Left forelimb (tissue), 1 donor: ENCODE measurements at regions not wholly inside any gene's neighbourhood (a gene's known extent, or its start where the extent isn't known, plus 50 kb on each side); places are given as distances from the start of the nearest gene placed in this dataset.
"Not testable (repeated sequence)": the region's sequence is repeated elsewhere in the genome, so short reads cannot be mapped to it uniquely, and the experiment has no call there.

Source experiments
- DNase-seq: peaks from one replicate; pipeline ENCODE4 v3.0.0-alpha.2; 2018; ENCODE audit warnings: low spot score

DNA sequence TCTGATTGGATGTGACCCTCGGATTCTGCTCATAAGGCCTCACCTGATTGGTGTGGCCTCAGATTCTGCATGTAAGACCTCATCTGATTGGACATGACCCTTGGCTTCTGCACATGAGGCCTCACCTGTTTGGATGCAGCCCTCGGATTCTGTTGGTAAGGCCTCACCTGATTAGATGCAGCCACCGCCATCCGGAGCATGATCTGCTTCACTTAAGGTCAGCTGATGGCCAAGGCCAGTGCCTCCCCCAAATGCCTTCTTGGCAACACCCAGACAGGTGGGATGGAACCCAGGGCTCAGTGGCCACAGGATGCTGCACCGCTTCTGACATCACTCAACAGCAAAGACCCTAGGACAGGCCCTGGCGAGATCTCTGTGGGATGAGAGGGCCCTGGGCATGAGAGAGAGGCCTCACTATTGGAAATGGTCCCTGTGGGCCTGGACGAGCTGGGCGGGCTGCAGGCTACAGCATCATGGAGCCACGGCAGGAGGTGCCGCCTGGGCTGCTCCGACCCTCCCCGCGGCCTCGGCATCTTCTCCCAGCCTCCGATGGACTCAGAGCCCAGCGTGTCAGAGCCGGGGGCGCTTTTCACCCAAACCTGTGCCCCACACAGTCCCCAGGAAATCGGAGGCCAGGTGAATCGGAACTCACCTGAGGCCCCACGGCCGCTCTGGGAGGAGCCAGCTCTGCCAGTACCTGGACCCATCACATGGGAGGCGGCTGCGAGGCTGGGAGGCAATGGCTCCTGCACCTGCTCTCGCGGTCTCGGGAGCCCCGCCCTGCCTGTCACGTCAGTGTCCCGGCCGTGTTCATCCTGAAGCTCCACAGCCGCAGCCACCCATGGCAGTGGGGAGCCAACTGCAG lies 60.9 kb upstream of the ZNF469 start:
- DNase-seq: no peak

DNA sequence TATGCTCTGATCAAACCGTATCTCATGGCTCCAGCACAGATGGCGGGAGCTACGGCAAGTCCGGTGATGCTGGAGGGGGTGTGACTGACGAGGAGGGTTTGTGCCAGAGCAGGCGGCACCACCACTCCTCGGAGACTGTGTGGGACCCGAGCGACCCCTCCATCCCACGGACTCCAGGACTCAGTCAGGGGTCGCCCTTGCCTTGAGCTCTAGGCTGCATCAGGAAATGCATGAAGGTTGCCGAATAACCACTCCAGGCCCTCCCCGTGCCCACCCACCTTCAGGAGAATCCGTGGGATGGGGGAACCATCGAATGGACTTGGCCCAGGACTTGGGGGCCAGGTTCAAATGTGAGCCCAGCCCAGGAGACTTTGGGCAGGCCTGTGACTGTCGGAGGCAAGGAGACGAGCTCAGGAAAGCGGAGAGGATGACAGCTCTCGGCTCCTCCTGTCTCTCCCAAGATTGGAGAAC lies 60.2 kb upstream of the ZNF469 start:
- no peak for DNase-seq

DNA sequence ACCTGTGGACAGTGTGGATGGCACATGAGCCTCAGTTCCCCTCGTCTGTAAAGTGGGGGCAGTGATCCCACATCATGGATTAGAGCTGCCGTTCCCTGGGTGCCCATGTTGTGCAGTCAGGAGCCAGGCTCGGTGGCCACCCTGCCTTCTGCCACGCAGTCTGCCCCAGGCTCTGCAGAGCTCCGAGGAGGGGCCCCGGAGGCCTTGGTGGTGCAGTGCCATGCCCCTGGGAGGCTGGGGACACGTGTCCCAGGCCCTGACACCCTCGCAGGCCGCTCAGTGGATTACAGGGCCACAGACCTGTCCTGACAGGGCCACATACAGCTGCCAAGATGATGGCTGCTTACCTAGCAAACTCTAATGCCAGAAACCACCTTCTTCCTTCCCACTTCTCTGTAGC lies 59.7 kb upstream of the ZNF469 start:
- no peak for DNase-seq

DNA sequence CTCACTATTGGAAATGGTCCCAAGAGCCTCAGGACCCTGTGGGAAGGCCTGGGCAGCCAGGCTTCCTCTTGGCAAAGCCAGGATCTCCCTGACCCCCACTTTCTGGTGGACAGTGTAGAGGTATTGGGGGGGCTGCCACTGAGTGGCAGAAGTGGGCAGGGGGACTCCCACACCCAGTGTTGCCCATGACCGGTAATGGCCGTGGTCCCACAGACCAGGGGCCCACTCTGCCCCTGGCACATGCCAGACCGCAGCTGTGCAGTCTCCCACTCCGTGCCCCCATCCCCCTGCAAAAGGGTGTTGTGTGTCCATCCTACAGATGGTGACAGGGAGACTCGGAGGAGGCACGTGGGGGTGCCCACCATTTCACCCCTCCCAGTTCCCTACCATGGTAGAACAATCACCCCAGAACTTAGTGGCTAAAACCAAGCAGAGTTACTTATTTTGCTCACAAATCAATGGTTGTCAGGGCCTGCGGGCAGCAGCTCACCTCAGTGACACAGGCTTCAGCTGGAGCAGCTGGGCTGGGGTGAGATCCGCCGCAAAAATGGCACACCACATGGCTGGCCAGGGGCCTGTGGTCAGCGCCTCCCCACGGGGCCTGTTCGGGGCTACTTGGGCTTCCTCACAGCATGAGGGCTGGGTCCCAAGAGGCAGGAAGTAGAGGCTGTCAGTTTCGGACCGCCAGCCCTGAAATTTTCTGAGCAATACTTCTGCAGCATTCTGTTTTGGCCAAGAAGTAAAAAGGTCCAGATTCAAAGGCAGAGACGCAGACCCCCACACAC lies 59.0 kb upstream of the ZNF469 start:
- DNase-seq: no peak

DNA sequence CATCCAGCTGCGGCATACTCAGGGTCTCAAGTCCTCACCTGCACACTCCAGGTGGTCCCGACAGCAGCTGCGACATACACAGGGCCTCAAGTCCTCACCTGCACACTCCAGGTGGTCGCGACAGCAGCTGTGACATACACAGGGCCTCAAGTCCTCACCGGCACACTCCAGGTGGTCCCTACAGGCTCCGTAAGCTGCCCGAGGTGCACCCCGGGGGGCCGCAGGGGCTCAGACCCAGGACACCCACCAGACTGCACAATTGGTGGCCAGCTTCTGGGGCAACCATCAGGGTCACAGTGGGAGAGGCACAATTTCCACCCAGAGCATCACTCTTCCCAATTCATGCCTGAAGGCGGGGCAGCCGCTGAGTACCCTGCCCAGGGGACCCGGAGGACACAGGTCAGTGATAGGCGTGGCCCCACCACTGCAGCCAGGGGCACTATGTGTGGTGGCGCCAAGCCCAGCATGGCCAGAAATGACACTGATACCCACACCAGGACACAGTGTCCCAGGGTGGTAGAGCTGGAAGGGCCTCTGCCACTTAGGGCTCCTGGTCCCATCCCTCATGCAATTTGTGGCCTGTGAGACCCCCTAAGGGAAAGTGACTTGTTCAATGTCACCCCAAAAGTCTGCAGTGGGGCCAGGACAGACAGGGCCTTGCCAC lies 57.5 kb upstream of the ZNF469 start:
- DNase-seq: no peak

DNA sequence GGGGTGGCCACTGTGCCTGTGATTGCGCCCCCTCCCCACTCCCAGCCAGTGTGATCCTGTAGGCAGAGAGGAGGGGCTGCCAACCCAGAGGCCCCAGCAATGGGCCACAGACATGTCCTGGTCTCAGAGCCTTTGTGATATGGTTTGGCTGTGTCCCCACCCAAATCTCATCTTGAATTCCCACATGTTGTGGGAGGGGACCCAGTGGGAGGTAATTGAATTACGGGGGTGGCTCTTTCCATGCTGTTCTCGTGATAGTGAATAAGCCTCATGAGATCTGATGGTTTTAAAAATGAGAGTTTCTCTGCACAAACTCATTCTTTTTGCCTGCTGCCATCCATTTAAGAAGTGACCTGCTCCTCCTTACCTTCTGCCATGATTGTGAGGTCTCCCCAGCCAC lies 56.8 kb upstream of the ZNF469 start:
- no peak for DNase-seq

DNA sequence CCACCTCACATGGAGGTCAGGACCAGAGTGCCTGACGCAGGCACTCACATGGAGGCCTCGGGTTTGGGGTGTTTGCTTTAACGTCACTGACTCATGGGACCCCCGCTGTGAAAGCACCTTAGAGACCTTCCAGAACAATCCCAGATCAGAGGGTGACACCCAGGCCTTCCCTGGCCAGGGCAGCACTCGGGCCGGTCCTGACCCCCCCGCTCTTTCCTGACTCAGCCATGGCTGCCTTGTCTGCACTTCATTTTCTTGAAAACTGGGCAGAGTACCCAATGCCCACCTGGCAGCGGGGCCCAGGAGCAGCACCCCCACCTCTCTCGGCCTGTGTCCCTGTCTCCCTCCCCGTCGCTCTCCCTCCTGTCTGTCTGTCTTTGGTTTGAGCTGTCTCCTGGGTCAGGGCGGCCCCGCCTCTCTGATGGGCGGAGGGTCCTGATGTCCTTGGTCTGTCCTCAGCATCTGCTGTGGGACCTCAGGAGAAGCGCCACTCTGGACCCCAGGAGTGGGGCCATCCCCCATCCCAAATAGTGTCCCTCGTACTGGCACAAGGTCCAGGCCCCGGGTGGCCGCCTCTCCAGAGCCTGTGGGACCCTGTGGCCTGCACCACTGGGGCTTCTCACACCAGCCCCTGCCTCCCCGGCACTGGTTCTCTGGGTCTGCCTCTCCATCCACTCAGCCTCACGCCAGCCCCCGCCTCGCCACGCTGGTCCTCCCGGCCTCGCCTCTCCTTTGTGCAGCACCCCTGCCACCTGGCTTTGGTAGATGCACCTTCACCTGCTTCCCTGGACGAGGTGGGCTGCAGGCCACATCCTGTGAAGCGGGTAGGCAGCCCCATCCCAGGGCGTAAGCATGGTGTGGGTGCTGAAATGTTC lies 55.9 kb upstream of the ZNF469 start:
- DNase-seq: no peak

DNA sequence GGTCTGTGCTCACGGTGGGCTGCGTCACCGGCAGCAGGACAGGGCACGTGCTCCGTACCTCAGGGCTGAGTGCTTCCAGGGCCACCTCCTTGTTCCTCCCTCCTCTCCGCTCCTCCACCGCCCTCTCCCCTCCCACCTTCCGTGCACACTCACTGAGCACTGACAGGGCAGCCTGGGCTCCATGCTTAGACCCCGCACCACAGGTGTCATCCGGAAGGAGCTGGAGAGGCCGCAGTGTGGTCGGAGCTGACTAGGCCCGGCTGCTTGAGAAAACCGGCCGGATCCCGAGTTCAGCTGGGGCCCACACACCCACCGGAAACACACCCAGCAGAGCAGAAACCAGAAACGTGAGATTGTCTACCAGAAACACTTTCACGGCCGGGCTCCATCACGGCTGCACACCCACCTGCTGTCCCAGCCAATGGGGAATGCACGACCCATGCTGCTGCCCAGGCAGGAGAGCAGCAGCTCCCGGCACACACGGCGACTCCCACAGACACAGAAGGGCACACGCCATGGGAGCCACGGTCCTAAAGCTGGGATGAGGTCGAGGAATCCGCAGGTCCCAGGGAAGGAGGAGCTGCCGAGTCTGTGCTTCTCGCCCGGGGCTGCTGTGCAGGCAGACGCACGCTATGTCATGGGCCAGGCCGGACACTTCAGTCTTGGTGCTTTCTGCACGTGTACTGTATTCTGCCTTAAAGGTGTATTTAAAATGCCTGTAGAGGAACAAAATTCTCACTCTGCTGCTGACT lies 55.0 kb upstream of the ZNF469 start:
- DNase-seq: no peak

DNA sequence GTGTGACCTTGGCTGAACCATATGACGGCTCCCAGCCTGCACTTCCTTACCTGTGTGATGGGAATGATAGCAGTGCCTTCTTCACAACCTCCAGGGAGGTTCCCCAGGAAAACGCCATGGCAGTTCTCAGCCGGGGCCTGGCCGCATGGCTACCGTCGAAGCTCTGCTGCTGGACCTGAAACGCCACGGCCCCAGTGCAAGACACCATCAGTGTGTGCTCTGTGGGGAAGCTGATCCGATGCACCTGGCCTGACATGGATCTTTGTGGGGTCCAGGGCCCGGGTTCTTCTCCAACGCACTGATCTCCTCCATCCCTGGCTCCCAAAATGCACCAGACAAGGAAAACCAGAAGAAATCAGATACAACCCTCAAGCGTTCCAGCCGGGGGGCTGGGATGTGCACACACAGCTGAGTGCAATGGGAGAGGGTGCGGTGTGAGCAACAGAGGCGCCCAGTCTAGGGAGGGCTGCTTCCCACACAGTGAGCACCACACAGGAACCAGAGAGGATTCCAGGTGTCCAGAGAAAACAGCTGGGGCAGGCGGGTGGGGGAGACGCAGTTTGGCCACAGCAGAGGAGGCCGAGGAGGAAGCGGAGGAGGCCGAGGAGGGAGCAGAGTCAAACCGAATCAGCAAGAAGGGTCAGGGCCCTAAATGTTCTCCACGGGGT lies 54.3 kb upstream of the ZNF469 start:
- no peak for DNase-seq

DNA sequence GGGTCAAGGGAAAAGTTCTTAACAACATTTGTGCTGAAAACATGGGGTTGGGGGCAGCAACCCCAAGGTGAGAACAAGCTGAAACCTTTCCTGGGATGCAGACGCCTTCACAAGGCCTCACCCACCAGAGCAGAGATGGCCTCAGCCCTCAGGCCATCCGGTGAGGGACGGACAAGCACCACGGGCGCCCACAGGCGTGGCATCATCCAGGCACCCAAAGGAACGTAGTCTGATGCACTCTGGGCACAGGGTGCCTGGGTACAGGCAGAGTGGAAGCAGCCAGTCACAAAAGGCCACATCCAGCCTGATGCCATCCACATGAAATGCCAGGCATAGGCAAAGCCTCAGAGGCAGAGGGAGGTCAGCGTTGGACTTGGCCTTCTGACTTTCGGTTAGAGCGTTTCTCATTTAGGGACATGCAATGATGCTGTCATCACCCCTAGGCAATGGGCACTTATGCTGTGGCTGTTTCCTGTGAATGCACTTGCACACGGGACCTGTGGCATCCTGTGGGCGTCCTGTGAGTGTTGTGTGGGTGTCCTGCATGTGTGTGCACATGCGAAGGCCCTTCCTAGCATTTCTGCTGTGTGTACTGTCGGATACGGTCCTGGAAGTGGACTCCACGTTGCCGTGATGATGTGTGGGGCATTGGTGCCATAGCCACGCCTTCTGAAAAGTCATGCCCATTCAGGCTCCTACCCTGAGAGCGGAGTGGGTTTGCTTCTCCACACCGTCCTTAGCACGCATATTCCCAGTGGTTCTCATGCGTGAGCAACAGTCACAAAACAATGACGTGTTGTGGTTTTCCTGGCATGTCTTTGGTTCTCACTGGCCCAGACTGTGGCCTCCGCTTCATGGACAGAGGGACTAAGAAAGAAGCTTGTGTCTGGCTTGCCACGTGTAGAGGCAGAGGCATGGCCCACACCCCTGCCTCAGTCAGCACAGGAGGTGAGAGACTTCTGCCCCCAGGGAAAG lies 52.7 kb upstream of the ZNF469 start:
- no peak for DNase-seq

DNA sequence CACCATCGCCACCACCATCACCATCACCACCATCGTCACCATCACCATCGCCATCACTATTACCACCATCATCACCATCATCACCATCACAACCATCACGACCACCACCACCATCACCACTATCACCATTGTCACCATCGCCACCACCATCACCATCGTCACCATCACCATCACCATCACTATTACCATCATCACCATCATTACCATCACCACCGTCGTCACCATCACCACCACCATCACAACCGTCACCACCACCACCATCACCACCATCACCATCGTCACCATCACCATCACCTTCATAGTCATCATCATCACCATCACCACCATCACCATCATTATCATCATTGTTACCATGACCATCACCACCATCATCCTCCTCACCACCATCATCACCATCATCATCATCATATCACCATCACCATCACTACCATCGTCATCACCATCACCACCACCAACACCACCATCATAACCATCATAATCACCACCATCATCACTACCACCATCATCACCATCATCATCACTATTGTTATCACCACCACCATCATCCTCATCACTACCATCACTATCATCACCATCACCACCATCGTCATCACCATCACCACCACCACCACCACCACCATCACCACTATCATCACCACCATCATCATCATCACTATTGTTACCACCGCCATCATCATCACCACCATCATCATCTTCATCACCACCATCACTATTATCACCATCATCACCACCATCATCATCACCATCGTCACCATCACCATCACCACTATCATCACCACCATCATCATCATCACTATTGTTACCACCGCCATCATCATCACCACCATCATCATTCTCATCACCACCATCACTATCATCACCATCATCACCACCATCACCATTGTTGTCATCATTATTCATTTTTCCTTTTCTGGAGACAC lies 51.5 kb upstream of the ZNF469 start:
- no peak for DNase-seq

DNA sequence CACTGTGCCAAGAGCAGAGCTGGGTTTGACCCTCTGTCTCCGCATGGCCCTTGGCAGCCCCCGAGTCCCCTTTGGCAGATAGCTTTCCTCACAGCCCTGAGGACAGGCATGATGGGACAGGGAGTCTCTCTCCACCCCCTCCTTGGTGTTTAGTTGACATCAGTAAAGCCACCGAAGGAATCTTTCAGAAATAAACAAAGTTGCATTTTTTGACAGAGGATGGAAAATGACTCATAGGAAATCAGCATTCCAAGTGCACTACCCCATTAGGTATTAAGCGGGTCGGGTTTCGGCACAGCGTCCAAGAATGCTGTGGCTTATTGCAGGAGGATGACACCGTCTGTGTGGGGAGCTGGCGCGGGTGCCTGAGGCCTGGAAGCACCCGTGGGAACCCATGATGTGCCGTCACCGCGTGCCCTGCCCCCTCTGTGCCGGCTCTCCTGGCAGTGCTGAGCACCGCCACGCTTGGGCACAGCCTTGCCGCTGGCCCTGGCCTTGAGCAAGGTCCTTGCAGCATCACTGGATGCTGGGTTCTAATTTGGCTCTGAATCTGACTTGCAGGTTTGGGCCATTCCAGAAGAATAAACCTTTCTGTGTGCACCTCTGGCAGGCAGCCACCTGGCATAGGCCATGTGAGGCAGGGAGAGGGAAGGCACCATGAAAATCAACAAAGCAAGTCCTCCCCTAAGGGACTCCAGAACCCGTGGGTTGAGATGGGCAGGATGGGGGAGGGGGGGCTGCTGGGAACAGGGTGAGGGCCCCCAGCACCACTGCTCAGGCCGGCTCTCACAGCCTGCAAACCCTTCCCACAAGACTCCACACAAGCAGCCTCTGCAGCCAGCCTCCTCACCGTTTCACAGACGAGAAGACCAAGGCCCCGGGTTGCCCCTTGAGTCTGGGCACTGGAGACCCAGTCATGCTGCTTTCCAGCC lies 50.5 kb upstream of the ZNF469 start:
- DNase-seq: peak; percentile 78

DNA sequence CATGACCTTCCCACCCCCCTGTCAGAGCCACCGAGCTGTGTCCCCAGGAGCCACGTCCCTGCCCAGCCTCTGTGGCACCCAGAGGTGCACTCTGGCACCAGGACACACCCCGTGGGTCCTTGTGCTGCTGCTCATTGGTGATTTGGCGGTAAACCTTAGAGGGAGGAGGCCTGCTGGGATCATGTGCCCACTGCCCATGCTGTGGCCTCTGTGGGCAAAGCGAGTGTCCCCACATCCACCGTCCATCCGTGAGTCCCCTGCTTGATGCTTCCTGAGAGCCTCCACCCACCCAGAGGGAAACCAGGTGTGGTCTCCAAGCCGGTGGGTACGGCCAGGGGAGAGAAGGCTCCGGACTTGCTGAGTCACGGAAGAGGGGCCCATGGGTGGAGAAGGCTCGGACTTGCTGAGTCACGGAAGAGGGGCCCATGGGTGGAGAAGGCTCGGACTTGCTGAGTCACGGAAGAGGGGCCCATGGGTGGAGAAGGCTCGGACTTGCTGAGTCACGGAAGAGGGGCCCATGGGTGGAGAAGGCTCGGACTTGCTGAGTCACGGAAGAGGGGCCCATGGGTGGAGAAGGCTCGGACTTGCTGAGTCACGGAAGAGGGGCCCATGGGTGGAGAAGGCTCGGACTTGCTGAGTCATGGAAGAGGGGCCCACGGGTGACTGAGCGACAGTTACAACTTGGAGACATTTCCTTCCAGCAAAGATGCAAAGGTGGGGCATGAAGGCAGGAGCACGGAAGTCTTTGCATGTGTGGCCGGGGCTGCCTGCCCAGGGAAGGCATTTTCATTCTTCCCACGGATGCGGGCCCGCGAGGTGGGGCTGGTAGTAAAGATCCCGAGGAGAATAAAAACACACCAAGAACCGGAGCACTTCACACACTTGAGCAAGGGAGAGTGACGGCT lies 49.6 kb upstream of the ZNF469 start:
- DNase-seq: not testable (repeated sequence)
